Ishikawa (cell line): ENCODE measurements at regions not wholly inside any gene's neighbourhood (a gene's known extent, or its start where the extent isn't known, plus 50 kb on each side); places are given as distances from the start of the nearest gene placed in this dataset.

ENCODE experiments used
- CEBPB ChIP-seq: IDR thresholded peaks from 2 replicates; pipeline ENCODE4 v1.6.1; 2012
- CREB1 ChIP-seq: IDR thresholded peaks from 2 replicates; pipeline ENCODE4 v1.6.1; 2012; ENCODE audit warnings: low read depth
- EGR1 ChIP-seq: IDR thresholded peaks from 2 replicates; pipeline ENCODE4 v1.6.1; 2012
- EP300 ChIP-seq: IDR thresholded peaks from 2 replicates; pipeline ENCODE4 v1.6.1; 2012; ENCODE audit warnings: borderline replicate concordance
- FOXM1 ChIP-seq: IDR thresholded peaks from 2 replicates; pipeline ENCODE4 v1.6.1; 2012; ENCODE audit warnings: low read depth, borderline replicate concordance
- NFIC ChIP-seq: IDR thresholded peaks from 2 replicates; pipeline ENCODE4 v1.6.1; 2012
- RAD21 ChIP-seq: IDR thresholded peaks from 2 replicates; pipeline ENCODE4 v1.6.1; 2012; ENCODE audit warnings: low read depth
- TAF1 ChIP-seq: IDR thresholded peaks from 2 replicates; pipeline ENCODE4 v1.6.1; 2012; ENCODE audit warnings: low read depth, mild to moderate bottlenecking
- TCF12 ChIP-seq: IDR thresholded peaks from 2 replicates; pipeline ENCODE4 v1.6.1; 2012; ENCODE audit warnings: low read depth
- TEAD4 ChIP-seq: IDR thresholded peaks from 2 replicates; pipeline ENCODE4 v1.6.1; 2012
- YY1 ChIP-seq: IDR thresholded peaks from 2 replicates; pipeline ENCODE4 v1.6.1; 2012; ENCODE audit warnings: low read depth
- ZBTB7A ChIP-seq: IDR thresholded peaks from 2 replicates; pipeline ENCODE4 v1.6.1; 2012; ENCODE audit warnings: low read depth
- TF ChIP-seq, protein P1 (sequence below): IDR thresholded peaks from 2 replicates; pipeline ENCODE4 v1.6.1; 2012
- TF ChIP-seq, protein P2 (sequence below): IDR thresholded peaks from 2 replicates; pipeline ENCODE4 v1.6.1; 2012
- TF ChIP-seq, protein P3 (sequence below): IDR thresholded peaks from 2 replicates; pipeline ENCODE4 v1.6.1; 2012; ENCODE audit warnings: low read depth, mild to moderate bottlenecking

DNA sequence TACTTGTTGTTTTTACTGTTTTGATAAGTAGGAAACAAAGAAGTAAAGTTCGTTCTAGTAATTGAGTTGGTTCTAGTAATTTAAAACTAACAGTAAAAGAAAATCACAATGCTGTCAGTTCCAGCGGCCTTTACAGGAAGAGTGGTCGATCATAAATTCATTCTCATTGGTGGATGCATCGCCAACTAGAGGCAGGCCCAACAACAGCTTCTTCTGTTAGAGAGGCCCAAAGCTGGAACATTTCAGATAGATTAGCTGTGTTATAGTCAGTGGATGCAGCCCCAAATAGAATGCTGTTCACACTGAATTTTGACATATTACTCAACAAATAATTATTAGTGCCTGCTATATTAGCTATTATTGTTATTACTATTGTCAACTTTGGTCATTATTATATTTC lies 80.8 kb downstream of the ARRDC3 start:
- TF ChIP-seq YY1 = no peak
- no peak for TF ChIP-seq CEBPB
- TF ChIP-seq, protein P1, sequence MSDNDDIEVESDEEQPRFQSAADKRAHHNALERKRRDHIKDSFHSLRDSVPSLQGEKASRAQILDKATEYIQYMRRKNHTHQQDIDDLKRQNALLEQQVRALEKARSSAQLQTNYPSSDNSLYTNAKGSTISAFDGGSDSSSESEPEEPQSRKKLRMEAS = no peak
- no peak for TF ChIP-seq ZBTB7A
- TF ChIP-seq FOXM1 = no peak
- no peak for TF ChIP-seq NFIC
- TF ChIP-seq RAD21 = no peak
- TF ChIP-seq TEAD4 = no peak
- no peak for TF ChIP-seq TAF1
- TF ChIP-seq, protein P2, sequence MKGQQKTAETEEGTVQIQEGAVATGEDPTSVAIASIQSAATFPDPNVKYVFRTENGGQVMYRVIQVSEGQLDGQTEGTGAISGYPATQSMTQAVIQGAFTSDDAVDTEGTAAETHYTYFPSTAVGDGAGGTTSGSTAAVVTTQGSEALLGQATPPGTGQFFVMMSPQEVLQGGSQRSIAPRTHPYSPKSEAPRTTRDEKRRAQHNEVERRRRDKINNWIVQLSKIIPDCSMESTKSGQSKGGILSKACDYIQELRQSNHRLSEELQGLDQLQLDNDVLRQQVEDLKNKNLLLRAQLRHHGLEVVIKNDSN = no peak
- no peak for TF ChIP-seq EP300
- no peak for TF ChIP-seq TCF12
- TF ChIP-seq, protein P3, sequence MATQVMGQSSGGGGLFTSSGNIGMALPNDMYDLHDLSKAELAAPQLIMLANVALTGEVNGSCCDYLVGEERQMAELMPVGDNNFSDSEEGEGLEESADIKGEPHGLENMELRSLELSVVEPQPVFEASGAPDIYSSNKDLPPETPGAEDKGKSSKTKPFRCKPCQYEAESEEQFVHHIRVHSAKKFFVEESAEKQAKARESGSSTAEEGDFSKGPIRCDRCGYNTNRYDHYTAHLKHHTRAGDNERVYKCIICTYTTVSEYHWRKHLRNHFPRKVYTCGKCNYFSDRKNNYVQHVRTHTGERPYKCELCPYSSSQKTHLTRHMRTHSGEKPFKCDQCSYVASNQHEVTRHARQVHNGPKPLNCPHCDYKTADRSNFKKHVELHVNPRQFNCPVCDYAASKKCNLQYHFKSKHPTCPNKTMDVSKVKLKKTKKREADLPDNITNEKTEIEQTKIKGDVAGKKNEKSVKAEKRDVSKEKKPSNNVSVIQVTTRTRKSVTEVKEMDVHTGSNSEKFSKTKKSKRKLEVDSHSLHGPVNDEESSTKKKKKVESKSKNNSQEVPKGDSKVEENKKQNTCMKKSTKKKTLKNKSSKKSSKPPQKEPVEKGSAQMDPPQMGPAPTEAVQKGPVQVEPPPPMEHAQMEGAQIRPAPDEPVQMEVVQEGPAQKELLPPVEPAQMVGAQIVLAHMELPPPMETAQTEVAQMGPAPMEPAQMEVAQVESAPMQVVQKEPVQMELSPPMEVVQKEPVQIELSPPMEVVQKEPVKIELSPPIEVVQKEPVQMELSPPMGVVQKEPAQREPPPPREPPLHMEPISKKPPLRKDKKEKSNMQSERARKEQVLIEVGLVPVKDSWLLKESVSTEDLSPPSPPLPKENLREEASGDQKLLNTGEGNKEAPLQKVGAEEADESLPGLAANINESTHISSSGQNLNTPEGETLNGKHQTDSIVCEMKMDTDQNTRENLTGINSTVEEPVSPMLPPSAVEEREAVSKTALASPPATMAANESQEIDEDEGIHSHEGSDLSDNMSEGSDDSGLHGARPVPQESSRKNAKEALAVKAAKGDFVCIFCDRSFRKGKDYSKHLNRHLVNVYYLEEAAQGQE = no peak
- TF ChIP-seq EGR1 = no peak
- no peak for TF ChIP-seq CREB1

DNA sequence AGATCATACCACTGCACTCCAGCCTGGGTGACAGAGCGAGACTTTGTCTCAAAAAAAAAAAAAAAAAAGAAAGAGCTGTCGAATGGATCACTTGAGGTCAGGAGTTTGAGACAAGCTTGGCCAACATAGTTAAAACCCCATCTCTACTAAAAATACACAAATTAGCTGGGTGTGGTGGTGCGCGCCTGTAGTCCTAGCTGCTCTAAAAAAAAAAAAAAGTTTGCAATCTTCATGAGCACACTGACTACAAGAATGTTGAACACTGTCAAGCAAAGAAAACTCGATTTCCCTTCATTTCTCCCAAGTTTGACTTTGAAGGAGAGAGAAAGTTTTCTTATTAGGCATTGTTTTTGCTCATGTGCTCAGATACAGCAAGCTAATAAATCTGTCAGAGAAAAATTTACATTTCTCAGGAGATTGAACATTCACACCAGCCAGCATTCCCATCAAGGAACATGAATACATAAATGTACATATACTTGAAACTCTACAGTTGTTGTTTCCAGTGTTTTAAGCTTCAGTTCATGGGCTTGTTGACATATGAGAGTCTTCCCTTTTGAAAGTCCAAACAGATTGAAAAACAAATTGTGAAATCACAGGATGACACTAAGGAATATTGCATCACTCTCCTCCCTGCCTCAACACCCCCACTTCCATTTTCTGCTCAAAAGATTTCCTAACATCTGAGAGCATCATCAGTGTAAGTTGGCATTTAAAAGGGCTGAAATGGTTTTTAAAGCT lies 81.8 kb downstream of the ARRDC3 start:
- TF ChIP-seq TEAD4 (no peak; the same call in 1 of the 2 replicates), FOXM1 (peak; percentile 47; the same call in 1 of the 2 replicates), YY1 (no peak), CEBPB (peak; percentile 79), TCF12 (no peak)
- TF ChIP-seq, protein P3 = no peak

DNA sequence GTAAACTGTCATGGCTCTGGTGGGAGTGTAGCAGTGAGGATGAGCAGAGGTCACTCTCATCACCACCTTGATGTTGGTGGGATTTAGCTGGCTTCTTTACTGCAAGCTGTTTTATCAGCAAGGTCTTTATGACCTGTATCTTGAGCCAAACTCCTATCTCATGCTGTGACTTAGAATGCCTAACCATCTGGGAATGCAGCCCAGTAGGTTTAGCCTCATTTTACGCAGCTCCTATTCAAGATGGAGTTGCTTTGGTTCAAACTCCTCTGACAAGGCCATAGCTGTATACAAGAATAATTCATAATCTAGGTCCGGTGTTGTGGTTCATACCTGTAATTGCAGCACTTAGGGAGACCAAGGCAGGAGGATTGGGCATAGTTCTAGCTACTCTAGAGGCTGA lies 85.1 kb downstream of the ARRDC3 start:
- TF ChIP-seq RAD21 = no peak
- no peak for TF ChIP-seq FOXM1
- no peak for TF ChIP-seq ZBTB7A
- TF ChIP-seq EGR1 = no peak
- TF ChIP-seq TCF12 = no peak
- no peak for TF ChIP-seq EP300
- TF ChIP-seq, protein P1 = no peak
- TF ChIP-seq, protein P3 = no peak
- TF ChIP-seq NFIC = no peak
- no peak for TF ChIP-seq CREB1
- TF ChIP-seq TEAD4 = no peak
- no peak; the same call in 1 of the 2 replicates for TF ChIP-seq YY1
- TF ChIP-seq, protein P2 = no peak
- no peak for TF ChIP-seq TAF1
- TF ChIP-seq CEBPB = no peak

DNA sequence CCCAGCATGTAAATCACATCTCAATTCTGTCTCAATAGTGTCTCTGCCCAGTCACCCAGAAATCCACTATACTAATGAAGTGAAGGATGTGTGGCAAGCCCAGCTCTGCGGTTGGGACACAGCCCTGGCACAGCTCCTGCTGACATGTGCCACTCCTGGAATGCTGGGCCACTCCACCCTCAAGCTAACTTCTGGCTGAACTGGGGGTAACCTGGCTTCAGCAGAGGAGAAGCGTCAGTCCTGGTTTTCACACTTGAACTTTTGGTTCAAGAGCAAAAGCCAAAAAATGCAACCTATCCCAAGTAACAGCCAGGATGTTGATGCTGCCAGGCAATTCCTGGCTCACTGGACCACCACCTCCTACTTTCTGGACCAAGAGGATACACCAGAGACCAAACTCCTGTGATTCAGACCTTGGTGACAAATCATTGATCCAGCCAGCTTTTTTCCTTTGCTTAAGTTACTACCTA lies 86.4 kb downstream of the ARRDC3 start:
- TF ChIP-seq CEBPB = peak; percentile 87
- no peak for TF ChIP-seq EGR1
- TF ChIP-seq ZBTB7A = no peak
- no peak for TF ChIP-seq TAF1
- TF ChIP-seq YY1 = no peak
- no peak for TF ChIP-seq CREB1
- TF ChIP-seq, protein P2 = peak; percentile 64
- TF ChIP-seq NFIC = peak; percentile 95
- peak; percentile 20; the same call in 1 of the 2 replicates for TF ChIP-seq RAD21
- TF ChIP-seq, protein P1 = peak; percentile 87
- peak; percentile 95 for TF ChIP-seq TCF12
- peak; percentile 90 for TF ChIP-seq FOXM1
- peak; percentile 96 for TF ChIP-seq EP300
- peak; percentile 96 for TF ChIP-seq TEAD4
- TF ChIP-seq, protein P3 = no peak
